Liver (tissue), 8 donors: ENCODE measurements at regions not wholly inside any gene's neighbourhood (a gene's known extent, or its start where the extent isn't known, plus 50 kb on each side); places are given as distances from the start of the nearest gene placed in this dataset.

Source experiments
- DNase-seq: peaks from one replicate; pipeline ENCODE4 v3.0.0-alpha.2; 2017; ENCODE audit warnings: low spot score
- H3K27ac ChIP-seq, 2 donors: one replicate each; pipeline ENCODE4 v1.7.0; 2013; ENCODE audit warnings: inconsistent platforms in 2 of 2, low read length in 2 of 2, control low read depth in 1 of 2, low read depth in 1 of 2, mild to moderate bottlenecking in 1 of 2
- H3K27me3 ChIP-seq, 4 donors: one replicate each; pipeline versions ENCODE4 v1.6.1 to v1.7.0; 2013; ENCODE audit warnings: low read length in 3 of 4, inconsistent platforms in 1 of 4, mild to moderate bottlenecking in 1 of 4, moderate library complexity in 1 of 4; ENCODE audit not compliant: control insufficient read depth in 4 of 4, insufficient read depth in 4 of 4
- H3K36me3 ChIP-seq, 4 donors: one replicate each; pipeline versions ENCODE4 v1.6.1 to v1.7.0; 2013; ENCODE audit warnings: low read length in 3 of 4, mild to moderate bottlenecking in 3 of 4, low read depth in 1 of 4, moderate library complexity in 1 of 4; ENCODE audit not compliant: control insufficient read depth in 4 of 4, insufficient read depth in 3 of 4
- H3K4me1 ChIP-seq, 4 donors: one replicate each; pipeline versions ENCODE4 v1.6.1 to v1.7.0; 2013; ENCODE audit warnings: low read length in 3 of 4, mild to moderate bottlenecking in 3 of 4, moderate library complexity in 1 of 4; ENCODE audit not compliant: control insufficient read depth in 4 of 4, insufficient read depth in 4 of 4
- H3K4me3 ChIP-seq, 3 donors: one replicate each; pipeline versions ENCODE4 v1.6.1 to v1.7.0; 2013; ENCODE audit warnings: low read length in 3 of 3, control low read depth in 1 of 3, low read depth in 1 of 3, mild to moderate bottlenecking in 1 of 3
- H3K9ac ChIP-seq, 2 donors: one replicate each; pipeline ENCODE4 v1.7.0; 2013; ENCODE audit warnings: low read length in 2 of 2, mild to moderate bottlenecking in 2 of 2, moderate library complexity in 2 of 2, control low read depth in 1 of 2, low read depth in 1 of 2
- H3K9me3 ChIP-seq, 4 donors: one replicate each; pipeline versions ENCODE4 v1.6.1 to v1.7.0; 2013; ENCODE audit warnings: low read length in 3 of 4; ENCODE audit not compliant: control insufficient read depth in 4 of 4
- ATF3 ChIP-seq: IDR thresholded peaks from 2 replicates; pipeline ENCODE4 v1.6.1; 2016; ENCODE audit warnings: antibody characterized with exemption
- CTCF ChIP-seq: fragments of 150-350 bp; IDR thresholded peaks from 2 replicates; pipeline ENCODE4 v1.5.1; 2017; ENCODE audit warnings: improper control_type of control experiment, low read depth, low read length; ENCODE audit not compliant: missing input control
- EGR1 ChIP-seq, 2 donors: IDR thresholded peaks; 2 replicates each; pipeline ENCODE4 v1.6.1; 2016 to 2018; ENCODE audit warnings: antibody characterized with exemption in 2 of 2, low read depth in 2 of 2
- FOXA1 ChIP-seq: IDR thresholded peaks from 2 replicates; pipeline ENCODE4 v1.6.1; 2016; ENCODE audit warnings: antibody characterized with exemption
- GABPA ChIP-seq, 2 donors: IDR thresholded peaks in 1 of 2; conservative IDR thresholded peaks in 1 of 2; 2 replicates each; pipeline ENCODE4 v1.6.1; 2016; ENCODE audit warnings: antibody characterized with exemption in 2 of 2, mild to moderate bottlenecking in 1 of 2, moderate library complexity in 1 of 2
- HNF4G ChIP-seq: IDR thresholded peaks from 2 replicates; pipeline ENCODE4 v1.6.1; 2016; ENCODE audit warnings: antibody characterized with exemption
- JUND ChIP-seq, 2 donors: IDR thresholded peaks; 2 replicates each; pipeline ENCODE4 v1.6.1; 2016; ENCODE audit warnings: antibody characterized with exemption in 2 of 2
- MAX ChIP-seq: IDR thresholded peaks from 2 replicates; pipeline ENCODE4 v1.6.1; 2016; ENCODE audit warnings: antibody characterized with exemption
- REST ChIP-seq: IDR thresholded peaks from 2 replicates; pipeline ENCODE4 v1.6.1; 2016; ENCODE audit warnings: antibody characterized with exemption, mild to moderate bottlenecking
- SP1 ChIP-seq: IDR thresholded peaks from 2 replicates; pipeline ENCODE4 v1.6.1; 2018; ENCODE audit warnings: antibody characterized with exemption, mild to moderate bottlenecking
- ZBTB33 ChIP-seq: IDR thresholded peaks from 2 replicates; pipeline ENCODE4 v1.6.1; 2016; ENCODE audit warnings: antibody characterized with exemption
- WGBS: extraction: QIAGEN DNeasy Blood & Tissue Kit; methylation state at CpG from one replicate; pipeline ENCODE4 v1.1.7; 2013; 5-methylcytosine and 5-hydroxymethylcytosine counted together
- donor health status: healthy.
- donor health status: healthy.
- donor health status: healthy.
- donor health status: healthy.
- donor health status: healthy.

- Histone ChIP-seq H3K9ac (no peak overlapping the region), H3K4me1 (no peaks in the 10 kb centered on the region), H3K27me3 (no peaks in the 10 kb centered on the region), H3K27ac (no peak overlapping the region), H3K36me3 (no peaks in the 10 kb centered on the region), H3K9me3 (no peaks in the 10 kb centered on the region), H3K4me3 (no peak overlapping the region)
- TF ChIP-seq EGR1 (IDR thresholded peaks at IDR 0.05; ENCODE audit: low read depth in 2 of 2) (no peak), JUND (IDR thresholded peaks at IDR 0.05) (no peak), ZBTB33 (no peak), MAX (no peak), GABPA (IDR thresholded peaks at IDR 0.05 in 1 of 2, conservative IDR thresholded peaks at IDR 0.05 in 1 of 2) (no peak), HNF4G (no peak), FOXA1 (no peak), CTCF (no peak), SP1 (no peak), REST (no peak), ATF3 (no peak)
- no peak for DNase-seq
- 56% methylated on average over 2 of the region's 2 CpGs for WGBS
Measured at GRCh38 chr4:181216501-181216900, 1026.7 kb upstream of the TENM3 start.

GRCh38 chr4:181219783-181220416 lies 1023.3 kb upstream of the TENM3 start:
- Histone ChIP-seq H3K9ac (no peak overlapping the region), H3K4me3 (no peak overlapping the region), H3K36me3 (no peaks in the 10 kb centered on the region), H3K4me1 (no peaks in the 10 kb centered on the region), H3K9me3 (no peaks in the 10 kb centered on the region), H3K27ac (no peak overlapping the region), H3K27me3 (peaks cover 0 to 3% (median 0%) of the 10 kb centered on the region in 4 donors)
- no peak for TF ChIP-seq ATF3
- DNase-seq = no peak
- WGBS = 60% methylated on average over 3 of the region's 3 CpGs
